Hematopoietic multipotent progenitor cell (in vitro differentiated cells): ENCODE measurements at regions not wholly inside any gene's neighbourhood (a gene's known extent, or its start where the extent isn't known, plus 50 kb on each side); places are given as distances from the start of the nearest gene placed in this dataset.
"Not testable (repeated sequence)": the region's sequence is repeated elsewhere in the genome, so short reads cannot be mapped to it uniquely, and the experiment has no call there.

ENCODE experiments used
- DNase-seq, 3 donors: peaks; one replicate each; pipeline ENCODE4 v3.0.0-alpha.2; 2011 to 2015; ENCODE audit warnings: low read depth in 2 of 3, low spot score in 2 of 3

- not testable (repeated sequence) for DNase-seq
Measured at GRCh38 chr15:20680257-20680815, 138.7 kb upstream of the GOLGA6L6 start.

- DNase-seq: no peak
Measured at GRCh38 chr15:20672470-20672869, 130.9 kb upstream of the GOLGA6L6 start.

DNA sequence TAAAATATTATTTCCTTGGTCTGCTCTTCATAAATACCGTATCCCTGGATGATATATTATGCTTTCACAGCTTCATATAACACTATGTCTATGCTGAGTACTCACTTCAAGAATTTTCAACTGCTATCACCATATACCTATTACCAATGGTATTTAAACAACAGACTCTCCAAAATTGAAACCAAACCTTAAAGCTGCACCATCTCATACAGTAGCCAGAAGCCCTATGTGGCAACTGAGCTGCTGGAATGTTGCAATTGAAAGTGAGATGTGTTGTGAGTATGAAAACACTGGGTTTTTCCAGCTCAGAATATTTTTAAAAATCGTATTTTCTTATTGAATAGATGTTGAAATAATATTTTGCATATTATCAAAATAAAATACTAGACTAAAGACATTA lies 130.1 kb upstream of the GOLGA6L6 start:
- DNase-seq: no peak

DNA sequence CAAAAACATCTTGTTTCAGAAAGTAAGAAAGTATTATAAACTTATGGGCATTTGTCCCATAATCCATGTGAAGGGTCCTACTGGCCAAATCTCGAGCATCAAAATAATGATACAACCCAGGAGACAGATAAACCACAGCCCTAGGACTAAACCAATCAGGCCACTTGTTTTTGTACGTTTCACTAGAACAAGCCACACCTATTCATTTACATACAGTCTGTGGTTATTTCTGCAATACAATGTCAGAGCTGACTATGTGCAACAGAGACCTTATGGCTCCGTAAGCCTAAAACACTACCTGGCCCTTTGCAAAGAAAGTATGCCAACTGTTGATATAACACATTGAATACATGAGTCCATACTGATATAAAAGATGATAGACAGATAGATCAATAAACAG lies 124.8 kb upstream of the GOLGA6L6 start:
- not testable (repeated sequence) for DNase-seq

- no peak for DNase-seq
Measured at GRCh38 chr15:20665653-20666052, 124.1 kb upstream of the GOLGA6L6 start.

- no peak for DNase-seq
Measured at GRCh38 chr15:20659265-20659664, 117.7 kb upstream of the GOLGA6L6 start.

- DNase-seq: no peak
Measured at GRCh38 chr15:20658024-20658423, 116.4 kb upstream of the GOLGA6L6 start.

DNA sequence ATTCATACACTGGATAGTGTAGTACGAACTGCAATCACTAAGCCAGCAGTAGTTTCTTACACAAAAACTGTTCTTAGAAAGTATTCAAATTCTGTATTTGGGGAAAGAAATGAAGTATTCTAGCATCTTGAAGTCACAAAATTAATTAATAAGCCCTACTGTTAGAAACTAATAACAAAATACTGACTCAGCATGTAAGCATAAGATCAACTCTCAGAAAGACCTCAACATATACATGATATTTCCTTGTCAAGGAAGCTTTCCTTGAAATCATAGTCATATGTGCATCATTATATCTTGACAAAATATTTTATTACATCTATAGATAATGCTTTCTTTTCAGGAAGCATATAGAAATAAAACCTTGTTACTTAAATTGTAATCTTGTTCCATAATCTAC lies 115.5 kb upstream of the GOLGA6L6 start:
- no peak for DNase-seq

DNA sequence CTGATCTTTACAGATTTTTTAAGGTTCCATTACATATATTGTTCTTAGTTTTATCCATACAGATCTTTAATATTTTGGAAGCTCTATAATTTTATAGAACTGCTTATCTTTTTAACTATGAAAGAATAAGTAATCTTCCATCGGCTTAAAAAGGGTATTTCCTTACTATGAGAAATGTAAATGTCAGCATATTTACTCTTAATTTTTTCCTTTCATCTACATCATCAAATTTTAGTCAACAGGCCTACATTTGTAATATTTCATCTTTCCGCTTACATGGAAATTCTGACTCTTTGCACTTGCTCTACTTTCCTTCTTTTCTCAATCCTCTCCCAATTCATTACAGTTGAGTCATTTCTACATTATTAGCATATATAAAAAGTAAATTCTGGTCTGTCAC lies 111.3 kb upstream of the GOLGA6L6 start:
- no peak for DNase-seq

- DNase-seq: not testable (repeated sequence)
Measured at GRCh38 chr15:20648402-20648975, 106.9 kb upstream of the GOLGA6L6 start.

- no peak for DNase-seq
Measured at GRCh38 chr15:20646529-20647142, 105.0 kb upstream of the GOLGA6L6 start.

GRCh38 chr15:20645956-20646355 lies 104.4 kb upstream of the GOLGA6L6 start:
- DNase-seq: peak in 2 of 3 donors; percentile 77 to 90

DNA sequence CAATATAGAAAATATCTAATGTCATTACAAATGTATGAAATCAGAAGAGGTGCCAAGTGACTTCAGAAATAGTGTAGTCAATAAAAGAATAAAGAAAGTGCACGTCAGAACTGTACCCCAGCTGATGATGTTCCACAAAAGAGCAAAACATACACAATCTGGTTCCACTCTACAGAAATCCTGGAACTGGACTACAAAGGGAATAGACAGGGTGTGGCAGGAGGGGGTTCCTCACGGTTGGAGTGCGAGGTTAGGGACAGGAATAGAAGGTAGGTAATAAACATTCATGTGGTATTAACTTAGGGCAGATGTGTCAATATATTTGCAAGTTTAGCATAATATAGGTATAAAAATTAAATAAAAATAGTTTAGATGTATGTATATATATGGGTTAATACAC lies 103.3 kb upstream of the GOLGA6L6 start:
- DNase-seq: no peak

DNA sequence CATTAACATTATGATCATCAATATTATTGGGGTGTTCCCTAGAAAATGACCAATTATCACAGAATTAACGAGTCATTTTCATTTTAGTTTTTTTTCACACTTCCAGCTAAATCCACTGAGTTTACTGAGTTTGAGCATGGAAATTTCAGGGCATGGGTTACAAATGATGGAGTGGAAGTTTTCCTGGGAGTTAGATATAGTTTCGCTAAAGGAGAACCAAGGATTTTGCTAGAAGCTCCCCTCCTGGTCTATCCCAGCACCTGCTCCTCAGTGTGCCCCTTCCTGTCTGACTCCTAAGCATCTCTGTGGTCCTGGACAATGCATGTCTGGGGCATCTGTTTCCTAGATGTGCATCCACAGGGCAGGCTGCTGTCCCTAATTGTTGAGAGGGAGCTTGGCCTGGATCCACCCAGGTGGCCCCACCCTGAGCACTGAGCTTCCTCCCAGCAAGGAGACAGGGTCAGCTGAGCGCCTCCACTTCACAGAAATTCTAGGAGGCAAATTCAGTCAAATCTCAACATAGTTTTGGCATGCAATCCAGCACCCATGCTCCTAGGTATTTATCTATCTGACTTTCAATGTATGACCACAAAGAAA lies 102.3 kb upstream of the GOLGA6L6 start:
- no peak for DNase-seq

DNA sequence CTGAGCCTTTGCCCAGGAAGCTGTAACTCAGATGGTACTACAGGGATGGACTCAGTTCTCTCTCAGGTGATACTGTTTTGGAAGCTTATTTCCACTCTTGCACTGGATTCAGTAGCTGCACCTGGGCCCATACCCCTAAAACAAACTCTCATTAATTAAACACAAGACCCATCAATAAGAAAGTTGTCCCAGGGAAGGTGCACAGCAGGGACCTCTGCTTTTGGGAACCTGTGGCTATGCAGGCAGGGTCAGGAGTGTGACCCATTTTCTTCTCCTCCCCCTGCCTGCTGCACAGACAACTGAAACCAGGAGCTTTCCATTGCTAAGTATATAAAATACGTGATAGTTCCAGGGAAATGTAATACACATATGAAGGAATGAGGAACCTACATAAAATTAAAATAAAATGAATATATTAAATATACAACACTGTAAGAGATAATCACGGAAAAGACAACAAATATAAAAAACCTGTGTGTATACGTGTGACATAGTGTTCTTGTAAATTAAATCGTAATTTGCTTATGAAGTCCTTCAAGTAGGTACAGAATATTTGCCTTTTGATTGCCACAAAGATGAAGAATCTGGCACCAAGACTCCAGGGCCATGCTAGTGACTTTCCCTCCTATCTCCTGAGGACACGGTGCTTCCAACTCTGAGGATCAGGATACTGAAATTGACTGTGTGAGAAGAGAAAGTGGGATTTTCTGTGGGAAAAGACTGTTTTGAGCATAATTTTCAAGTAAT lies 101.6 kb upstream of the GOLGA6L6 start:
- DNase-seq: no peak

DNA sequence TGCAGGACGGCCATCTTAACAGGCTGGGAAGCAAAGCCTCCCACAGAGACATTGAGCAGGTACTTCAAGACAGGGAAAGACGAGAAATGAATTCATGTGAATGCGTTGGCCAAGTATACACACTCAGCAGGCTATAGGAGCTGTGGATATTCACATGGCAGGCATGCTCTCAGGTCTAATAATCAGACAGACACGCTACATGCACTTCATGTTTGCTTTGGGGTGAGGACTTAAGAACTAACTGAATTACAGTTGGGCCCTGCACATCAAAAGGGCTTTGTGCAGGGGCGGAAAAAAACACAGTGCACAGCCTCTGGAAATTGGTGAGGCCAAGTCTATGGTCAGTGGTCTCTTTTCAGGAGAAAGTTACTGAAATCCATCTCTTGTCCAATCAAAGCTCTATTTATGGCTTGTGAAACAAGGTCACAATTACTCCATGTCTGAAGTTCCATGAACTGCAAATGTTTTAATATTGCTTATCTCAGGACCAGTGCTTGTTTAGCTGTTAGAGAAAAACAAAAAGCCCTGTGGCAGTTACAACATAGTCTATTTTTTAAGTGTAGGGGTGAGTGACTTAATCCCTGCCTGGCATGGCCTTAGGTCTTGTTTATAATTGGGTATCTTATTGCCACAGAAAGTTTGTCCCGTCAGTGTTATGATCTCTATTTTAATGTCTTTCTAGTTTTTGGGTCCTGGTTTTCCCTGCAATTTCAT lies 100.6 kb upstream of the GOLGA6L6 start:
- no peak for DNase-seq

- not testable (repeated sequence) for DNase-seq
Measured at GRCh38 chr15:20640427-20640826, 98.8 kb upstream of the GOLGA6L6 start.

GRCh38 chr15:20639224-20639623 lies 97.6 kb upstream of the GOLGA6L6 start:
- DNase-seq: not testable (repeated sequence)

DNA sequence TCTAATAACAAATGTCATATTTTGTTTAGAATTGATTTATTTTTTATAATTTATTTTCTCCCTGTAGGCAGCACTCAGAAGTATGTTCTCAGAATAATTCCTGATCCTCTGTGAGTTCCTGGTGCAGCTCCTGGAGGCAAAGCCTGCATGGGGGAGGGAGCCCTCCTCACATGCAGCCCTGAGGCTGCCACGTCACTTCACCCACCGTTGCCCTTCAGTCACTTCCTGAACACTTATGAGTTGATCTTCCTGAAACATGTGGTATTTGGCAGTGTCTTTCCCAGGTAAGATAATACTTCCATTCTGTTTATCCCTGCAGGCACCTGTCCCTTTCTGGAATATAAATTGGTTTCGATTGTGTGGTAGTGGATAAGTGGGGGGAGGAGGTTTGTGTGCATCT lies 95.9 kb upstream of the GOLGA6L6 start:
- not testable (repeated sequence) for DNase-seq

GRCh38 chr15:20629526-20629925 lies 87.9 kb upstream of the GOLGA6L6 start:
- DNase-seq: not testable (repeated sequence)

DNA sequence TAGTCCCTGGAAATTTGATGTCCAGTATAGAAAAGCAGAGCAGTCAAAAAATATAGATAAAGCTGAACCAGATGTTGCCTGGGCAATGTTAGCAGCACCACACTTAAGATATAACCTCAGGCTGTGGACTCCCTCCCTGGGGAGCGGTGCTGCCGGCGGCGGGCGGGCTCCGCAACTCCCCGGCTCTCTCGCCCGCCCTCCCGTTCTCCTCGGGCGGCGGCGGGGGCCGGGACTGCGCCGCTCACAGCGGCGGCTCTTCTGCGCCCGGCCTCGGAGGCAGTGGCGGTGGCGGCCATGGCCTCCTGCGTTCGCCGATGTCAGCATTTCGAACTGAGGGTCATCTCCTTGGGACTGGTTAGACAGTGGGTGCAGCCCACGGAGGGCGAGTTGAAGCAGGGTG lies 86.9 kb upstream of the GOLGA6L6 start:
- not testable (repeated sequence) for DNase-seq
